ENCODE measurements at regions not wholly inside any gene's neighbourhood (a gene's known extent, or its start where the extent isn't known, plus 50 kb on each side); places are given as distances from the start of the nearest gene placed in this dataset.

DNA sequence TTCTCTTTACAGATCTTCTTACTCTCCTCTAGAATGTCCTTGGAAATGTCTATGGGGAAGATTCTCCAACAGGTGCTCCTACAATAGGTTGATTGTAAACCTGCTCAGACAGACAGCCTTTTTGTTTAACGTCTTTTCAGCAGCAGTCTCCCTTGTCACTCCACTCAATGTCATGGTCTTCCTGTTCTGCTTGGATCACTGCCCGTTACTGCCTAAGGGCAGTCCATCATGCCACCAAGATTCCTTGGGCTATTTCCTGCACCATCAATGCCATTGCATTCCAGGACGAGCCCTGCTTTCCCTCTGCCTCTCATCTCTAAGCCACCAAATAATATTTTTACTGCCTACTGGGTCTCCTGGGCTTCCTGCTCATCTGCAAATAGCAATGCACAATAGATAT is 97.4 kb upstream of the GALNT5 start:
- TF ChIP-seq CTCF (IDR thresholded peaks at IDR 0.05; ENCODE audit: extremely low read depth, missing control alignments): no peak
- no peak for DNase-seq (ENCODE audit: low spot score)

GRCh38 chr2:157164370-157164769 is 93.1 kb upstream of the GALNT5 start:
- TF ChIP-seq CTCF (IDR thresholded peaks at IDR 0.05; ENCODE audit: extremely low read depth, missing control alignments): no peak
- no peak for DNase-seq (ENCODE audit: low spot score)

- no peak for DNase-seq (ENCODE audit: low spot score)
- TF ChIP-seq CTCF (IDR thresholded peaks at IDR 0.05; ENCODE audit: extremely low read depth, missing control alignments): no peak
These were observed 92.6 kb upstream of the GALNT5 start for GRCh38 chr2:157164891-157165290.

GRCh38 chr2:157168501-157168900 is 89.0 kb upstream of the GALNT5 start:
- no peak for TF ChIP-seq CTCF (IDR thresholded peaks at IDR 0.05; ENCODE audit: extremely low read depth, missing control alignments)
- DNase-seq (ENCODE audit: low spot score): no peak

- DNase-seq (ENCODE audit: low spot score): no peak
- no peak for TF ChIP-seq CTCF (IDR thresholded peaks at IDR 0.05; ENCODE audit: extremely low read depth, missing control alignments)
These were observed 87.6 kb upstream of the GALNT5 start for GRCh38 chr2:157169889-157170288.

DNA sequence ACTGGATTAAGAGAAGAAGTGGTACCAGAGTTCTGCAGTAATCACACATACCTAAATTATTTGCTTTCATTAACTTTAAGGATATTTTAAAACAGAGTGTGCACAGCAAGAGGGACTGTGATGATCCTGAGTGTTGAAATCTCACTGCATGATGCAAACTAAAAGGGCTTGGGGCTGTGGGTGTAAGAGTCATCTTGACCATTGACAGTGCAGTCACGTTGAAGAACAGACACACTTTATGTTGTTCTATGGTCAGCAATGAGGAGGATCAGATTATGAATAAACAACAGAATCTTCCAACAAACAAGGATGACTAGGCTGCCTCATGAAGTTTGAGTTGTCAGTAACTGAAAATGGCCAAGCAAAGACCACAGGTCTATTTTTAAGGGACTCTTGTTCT is 87.2 kb upstream of the GALNT5 start:
- no peak for TF ChIP-seq CTCF (IDR thresholded peaks at IDR 0.05; ENCODE audit: extremely low read depth, missing control alignments)
- DNase-seq (ENCODE audit: low spot score): no peak

DNA sequence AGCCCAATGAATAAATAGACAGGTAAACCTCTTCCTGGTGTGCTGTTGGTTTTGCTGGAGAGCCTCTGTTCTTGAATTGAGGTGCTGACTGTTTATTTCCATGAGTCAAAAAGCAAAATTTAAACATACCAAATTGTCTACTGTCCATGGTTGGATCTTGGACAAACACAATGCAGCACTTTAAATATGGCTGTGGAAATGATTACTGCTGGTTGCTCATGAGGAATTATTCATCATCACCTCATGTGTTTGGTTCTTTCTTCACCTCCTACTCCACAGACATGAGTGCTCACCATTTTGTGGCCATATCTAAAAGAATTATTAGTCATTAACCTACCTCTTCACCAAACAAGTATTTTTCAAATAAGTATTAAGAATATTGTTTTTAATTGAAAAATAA is 85.3 kb upstream of the GALNT5 start:
- DNase-seq (ENCODE audit: low spot score): no peak
- no peak for TF ChIP-seq CTCF (IDR thresholded peaks at IDR 0.05; ENCODE audit: extremely low read depth, missing control alignments)

All from GM20000 (cell line).